ENCODE measurements at regions not wholly inside any gene's neighbourhood (a gene's known extent, or its start where the extent isn't known, plus 50 kb on each side); places are given as distances from the start of the nearest gene placed in this dataset.

GRCh38 chr12:102323799-102324198, 126.2 kb upstream of the PMCH start:
- H3K4me2 ChIP-seq (ENCODE audit: low read length), result no peak overlapping the region
- no peaks in the 10 kb centered on the region for H3K79me2 ChIP-seq (ENCODE audit: insufficient read depth, low read length)
- Mint-ChIP-seq H3K27me3 (ENCODE audit: low read depth, unreplicated experiment) (no peaks in the 10 kb centered on the region), H3K27ac (ENCODE audit: unreplicated experiment) (no peak overlapping the region), H3K36me3 (ENCODE audit: low read depth, unreplicated experiment) (no peaks in the 10 kb centered on the region), H3K4me3 (ENCODE audit: unreplicated experiment) (no peak overlapping the region), H3K9me3 (ENCODE audit: unreplicated experiment) (peaks cover 2% of the 10 kb centered on the region), H3K4me1 (ENCODE audit: low read depth, unreplicated experiment) (no peaks in the 10 kb centered on the region)
- DNase-seq (ENCODE audit: low read depth) (no peak), FAIRE-seq (no peak)
- H3K27ac ChIP-seq (ENCODE audit: low read depth, low read length), result no peak overlapping the region
- H3K27me3 ChIP-seq (ENCODE audit: insufficient read depth, low read length), result no peaks in the 10 kb centered on the region
- TF ChIP-seq CTCF (IDR thresholded peaks at IDR 0.05; ENCODE audit: insufficient read depth, low read depth, low read length) (no peak), EZH2 (IDR thresholded peaks at IDR 0.05; ENCODE audit: insufficient read depth, low read length) (no peak)
- no peaks in the 10 kb centered on the region for H3K9me3 ChIP-seq (ENCODE audit: insufficient read depth, low read depth, low read length)
- no peaks in the 10 kb centered on the region for H4K20me1 ChIP-seq (ENCODE audit: insufficient read depth, low read length)
- no peak overlapping the region for H3K4me3 ChIP-seq (ENCODE audit: insufficient read depth, low read depth, low read length)
- no peak overlapping the region for H2AFZ ChIP-seq (ENCODE audit: low read depth, low read length)
- no peak overlapping the region for H3K9ac ChIP-seq (ENCODE audit: low read length)
- no peaks in the 10 kb centered on the region for H3K4me1 ChIP-seq (ENCODE audit: insufficient read depth, low read length)
- no peaks in the 10 kb centered on the region for H3K36me3 ChIP-seq (ENCODE audit: insufficient read depth, low read length)

- no peaks in the 10 kb centered on the region for H4K20me1 ChIP-seq (ENCODE audit: insufficient read depth, low read length)
- no peak overlapping the region for H3K4me3 ChIP-seq (ENCODE audit: insufficient read depth, low read depth, low read length)
- Mint-ChIP-seq H3K4me1 (ENCODE audit: low read depth, unreplicated experiment) (no peaks in the 10 kb centered on the region), H3K27me3 (ENCODE audit: low read depth, unreplicated experiment) (no peaks in the 10 kb centered on the region), H3K4me3 (ENCODE audit: unreplicated experiment) (no peak overlapping the region), H3K36me3 (ENCODE audit: low read depth, unreplicated experiment) (no peaks in the 10 kb centered on the region), H3K27ac (ENCODE audit: unreplicated experiment) (no peak overlapping the region), H3K9me3 (ENCODE audit: unreplicated experiment) (no peaks in the 10 kb centered on the region)
- H3K27ac ChIP-seq (ENCODE audit: low read depth, low read length), result no peak overlapping the region
- H3K27me3 ChIP-seq (ENCODE audit: insufficient read depth, low read length), result no peaks in the 10 kb centered on the region
- TF ChIP-seq CTCF (IDR thresholded peaks at IDR 0.05; ENCODE audit: insufficient read depth, low read depth, low read length) (no peak), EZH2 (IDR thresholded peaks at IDR 0.05; ENCODE audit: insufficient read depth, low read length) (no peak)
- no peaks in the 10 kb centered on the region for H3K36me3 ChIP-seq (ENCODE audit: insufficient read depth, low read length)
- no peak for FAIRE-seq
- no peak overlapping the region for H3K4me2 ChIP-seq (ENCODE audit: low read length)
- no peaks in the 10 kb centered on the region for H3K4me1 ChIP-seq (ENCODE audit: insufficient read depth, low read length)
- H3K9me3 ChIP-seq (ENCODE audit: insufficient read depth, low read depth, low read length), result no peaks in the 10 kb centered on the region
- H3K79me2 ChIP-seq (ENCODE audit: insufficient read depth, low read length), result no peaks in the 10 kb centered on the region
- no peak overlapping the region for H3K9ac ChIP-seq (ENCODE audit: low read length)
- no peak overlapping the region for H2AFZ ChIP-seq (ENCODE audit: low read depth, low read length)
- no peak for DNase-seq (ENCODE audit: low read depth)
Measured at GRCh38 chr12:102322254-102322653, 124.6 kb upstream of the PMCH start.

GRCh38 chr12:102321305-102322082, 123.9 kb upstream of the PMCH start:
- Histone ChIP-seq H3K4me3 (ENCODE audit: insufficient read depth, low read depth, low read length) (no peak overlapping the region), H3K9me3 (ENCODE audit: insufficient read depth, low read depth, low read length) (no peaks in the 10 kb centered on the region), H4K20me1 (ENCODE audit: insufficient read depth, low read length) (no peaks in the 10 kb centered on the region), H3K4me1 (ENCODE audit: insufficient read depth, low read length) (no peaks in the 10 kb centered on the region), H2AFZ (ENCODE audit: low read depth, low read length) (no peak overlapping the region), H3K27ac (ENCODE audit: low read depth, low read length) (no peak overlapping the region), H3K79me2 (ENCODE audit: insufficient read depth, low read length) (no peaks in the 10 kb centered on the region), H3K36me3 (ENCODE audit: insufficient read depth, low read length) (no peaks in the 10 kb centered on the region), H3K27me3 (ENCODE audit: insufficient read depth, low read length) (no peaks in the 10 kb centered on the region), H3K9ac (ENCODE audit: low read length) (no peak overlapping the region), H3K4me2 (ENCODE audit: low read length) (no peak overlapping the region)
- no peak for TF ChIP-seq EZH2 (IDR thresholded peaks at IDR 0.05; ENCODE audit: insufficient read depth, low read length)
- TF ChIP-seq CTCF (IDR thresholded peaks at IDR 0.05; ENCODE audit: insufficient read depth, low read depth, low read length), result no peak
- Mint-ChIP-seq H3K36me3 (ENCODE audit: low read depth, unreplicated experiment) (no peaks in the 10 kb centered on the region), H3K4me3 (ENCODE audit: unreplicated experiment) (no peak overlapping the region), H3K27me3 (ENCODE audit: low read depth, unreplicated experiment) (no peaks in the 10 kb centered on the region), H3K27ac (ENCODE audit: unreplicated experiment) (no peak overlapping the region), H3K9me3 (ENCODE audit: unreplicated experiment) (no peaks in the 10 kb centered on the region), H3K4me1 (ENCODE audit: low read depth, unreplicated experiment) (no peaks in the 10 kb centered on the region)
- FAIRE-seq, result no peak
- no peak for DNase-seq (ENCODE audit: low read depth)

Measured in astrocyte (in vitro differentiated cells and primary cell).